DND-41 (cell line): ENCODE measurements at regions not wholly inside any gene's neighbourhood (a gene's known extent, or its start where the extent isn't known, plus 50 kb on each side); places are given as distances from the start of the nearest gene placed in this dataset.

Experiments
- ATAC-seq: fragments of 200-7000 bp; cut with Tn5 transposase; 3 replicates; pipeline ENCODE4 v1.9.1; 2021; ENCODE audit warnings: low read depth; ENCODE audit not compliant: insufficient read depth
- DNase-seq: peaks from one replicate; pipeline ENCODE4 v3.0.0-alpha.2; 2020
- H2AFZ ChIP-seq: 2 replicates; pipeline ENCODE4 v1.6.0; 2012; ENCODE audit warnings: low read depth, low read length
- H3K27ac ChIP-seq: 2 replicates; pipeline ENCODE4 v1.5.1; 2012; ENCODE audit warnings: low read length, inconsistent platforms
- H3K27me3 ChIP-seq: fragments of 200-600 bp; sonication (generic); 2 replicates; pipeline ENCODE4 v1.6.0; 2012; ENCODE audit warnings: low read length, mild to moderate bottlenecking, inconsistent platforms; ENCODE audit not compliant: insufficient read depth, poor library complexity
- H3K36me3 ChIP-seq: 2 replicates; pipeline ENCODE4 v1.5.1; 2012; ENCODE audit warnings: low read length, inconsistent platforms; ENCODE audit not compliant: insufficient read depth
- H3K4me1 ChIP-seq: 2 replicates; pipeline ENCODE4 v1.5.1; 2012; ENCODE audit warnings: mild to moderate bottlenecking, low read length; ENCODE audit not compliant: insufficient read depth
- H3K4me2 ChIP-seq: 2 replicates; pipeline ENCODE4 v1.6.0; 2012; ENCODE audit warnings: mild to moderate bottlenecking, moderate library complexity, low read length, inconsistent platforms; ENCODE audit not compliant: insufficient read depth
- H3K4me3 ChIP-seq, 2 experiments: fragments of 200-600 bp in 1 of 2; shearing (Covaris generic) in 1 of 2; 2 replicates each; pipeline ENCODE4 v1.5.1; 2012 to 2016; ENCODE audit warnings: inconsistent platforms in 2 of 2, low read length in 2 of 2, mild to moderate bottlenecking in 2 of 2, low read depth in 1 of 2, moderate library complexity in 1 of 2
- H3K79me2 ChIP-seq: 2 replicates; pipeline ENCODE4 v1.6.0; 2012; ENCODE audit warnings: low read length, inconsistent platforms; ENCODE audit not compliant: insufficient read depth
- H3K9ac ChIP-seq: 2 replicates; pipeline ENCODE4 v1.6.0; 2012; ENCODE audit warnings: low read depth, mild to moderate bottlenecking, inconsistent platforms, low read length, moderate library complexity
- H3K9me3 ChIP-seq: 2 replicates; pipeline ENCODE4 v1.5.1; 2012; ENCODE audit warnings: low read length, moderate library complexity, mild to moderate bottlenecking, inconsistent platforms; ENCODE audit not compliant: insufficient read depth, severe bottlenecking
- H4K20me1 ChIP-seq: 2 replicates; pipeline ENCODE4 v1.6.0; 2012; ENCODE audit warnings: low read length; ENCODE audit not compliant: insufficient read depth
- EZH2 ChIP-seq: IDR thresholded peaks from 3 replicates; pipeline ENCODE4 v1.6.1; 2012; ENCODE audit warnings: borderline replicate concordance, low read depth, mild to moderate bottlenecking, moderate library complexity, low read length, inconsistent platforms; ENCODE audit not compliant: severe bottlenecking
- TF ChIP-seq, protein P1 (sequence below): IDR thresholded peaks from 2 replicates; pipeline ENCODE4 v1.5.1; 2012; ENCODE audit warnings: borderline replicate concordance, low read length, moderate library complexity, mild to moderate bottlenecking; ENCODE audit not compliant: poor library complexity, severe bottlenecking; ENCODE audit errors: extremely low read depth

DNA sequence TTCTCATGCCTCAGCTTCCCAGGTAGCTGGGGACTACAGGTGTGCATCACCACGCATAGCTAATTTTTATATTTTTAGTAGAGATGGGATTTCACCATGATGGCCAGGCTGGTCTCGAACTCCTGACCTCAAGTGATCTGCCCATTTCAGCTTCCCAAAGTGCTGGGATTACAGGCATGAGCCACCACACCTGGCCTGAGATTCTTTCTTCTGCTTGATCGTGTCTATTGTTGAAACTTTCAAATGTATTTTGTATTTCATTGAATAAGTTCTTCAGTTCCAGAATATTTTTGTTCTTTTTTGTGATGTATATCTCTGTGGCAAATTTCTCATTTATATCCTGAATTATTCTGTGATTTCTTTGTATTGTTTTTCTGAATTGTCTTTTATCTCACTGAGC is 1063.3 kb upstream of the WWC1 start:
- ATAC-seq: no peak
- Histone ChIP-seq H3K9me3 (peaks cover 10% of the 10 kb centered on the region), H4K20me1 (no peaks in the 10 kb centered on the region), H3K27ac (no peak overlapping the region), H3K4me3 (no peak overlapping the region), H3K4me2 (no peak overlapping the region), H3K79me2 (no peaks in the 10 kb centered on the region), H2AFZ (no peak overlapping the region), H3K36me3 (no peaks in the 10 kb centered on the region), H3K9ac (no peak overlapping the region), H3K27me3 (no peaks in the 10 kb centered on the region), H3K4me1 (no peaks in the 10 kb centered on the region)
- TF ChIP-seq EZH2: no peak
- TF ChIP-seq, protein P1, sequence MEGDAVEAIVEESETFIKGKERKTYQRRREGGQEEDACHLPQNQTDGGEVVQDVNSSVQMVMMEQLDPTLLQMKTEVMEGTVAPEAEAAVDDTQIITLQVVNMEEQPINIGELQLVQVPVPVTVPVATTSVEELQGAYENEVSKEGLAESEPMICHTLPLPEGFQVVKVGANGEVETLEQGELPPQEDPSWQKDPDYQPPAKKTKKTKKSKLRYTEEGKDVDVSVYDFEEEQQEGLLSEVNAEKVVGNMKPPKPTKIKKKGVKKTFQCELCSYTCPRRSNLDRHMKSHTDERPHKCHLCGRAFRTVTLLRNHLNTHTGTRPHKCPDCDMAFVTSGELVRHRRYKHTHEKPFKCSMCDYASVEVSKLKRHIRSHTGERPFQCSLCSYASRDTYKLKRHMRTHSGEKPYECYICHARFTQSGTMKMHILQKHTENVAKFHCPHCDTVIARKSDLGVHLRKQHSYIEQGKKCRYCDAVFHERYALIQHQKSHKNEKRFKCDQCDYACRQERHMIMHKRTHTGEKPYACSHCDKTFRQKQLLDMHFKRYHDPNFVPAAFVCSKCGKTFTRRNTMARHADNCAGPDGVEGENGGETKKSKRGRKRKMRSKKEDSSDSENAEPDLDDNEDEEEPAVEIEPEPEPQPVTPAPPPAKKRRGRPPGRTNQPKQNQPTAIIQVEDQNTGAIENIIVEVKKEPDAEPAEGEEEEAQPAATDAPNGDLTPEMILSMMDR: no peak
- DNase-seq: no peak

DNA sequence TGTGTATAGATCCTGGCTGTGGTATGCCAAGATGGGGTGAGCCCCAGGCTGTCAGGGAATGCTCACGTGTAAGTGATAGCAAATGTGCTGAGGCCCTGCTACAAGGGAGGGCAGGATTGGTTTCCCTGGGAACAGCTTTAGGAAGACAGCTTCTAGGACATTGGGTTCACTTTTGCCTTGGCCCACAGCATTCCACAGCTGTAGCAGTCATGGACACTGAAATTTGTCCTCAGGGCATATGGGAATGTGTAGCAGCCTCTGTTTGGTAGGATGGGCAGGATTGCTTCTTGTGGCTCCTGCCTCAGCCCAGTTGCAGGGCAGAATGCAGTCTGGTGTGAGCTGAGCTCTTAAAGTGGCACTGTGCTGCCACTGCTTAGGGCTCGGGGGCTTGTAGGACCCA is 1061.7 kb upstream of the WWC1 start:
- Histone ChIP-seq H4K20me1 (no peaks in the 10 kb centered on the region), H3K4me3 (no peak overlapping the region), H3K79me2 (no peaks in the 10 kb centered on the region), H3K27me3 (no peaks in the 10 kb centered on the region), H3K9ac (no peak overlapping the region), H3K9me3 (peaks cover 10% of the 10 kb centered on the region), H3K4me1 (no peaks in the 10 kb centered on the region), H3K27ac (no peak overlapping the region), H2AFZ (no peak overlapping the region), H3K36me3 (no peaks in the 10 kb centered on the region), H3K4me2 (no peak overlapping the region)
- DNase-seq: no peak
- no peak for ATAC-seq
- no peak for TF ChIP-seq EZH2
- TF ChIP-seq, protein P1: no peak

DNA sequence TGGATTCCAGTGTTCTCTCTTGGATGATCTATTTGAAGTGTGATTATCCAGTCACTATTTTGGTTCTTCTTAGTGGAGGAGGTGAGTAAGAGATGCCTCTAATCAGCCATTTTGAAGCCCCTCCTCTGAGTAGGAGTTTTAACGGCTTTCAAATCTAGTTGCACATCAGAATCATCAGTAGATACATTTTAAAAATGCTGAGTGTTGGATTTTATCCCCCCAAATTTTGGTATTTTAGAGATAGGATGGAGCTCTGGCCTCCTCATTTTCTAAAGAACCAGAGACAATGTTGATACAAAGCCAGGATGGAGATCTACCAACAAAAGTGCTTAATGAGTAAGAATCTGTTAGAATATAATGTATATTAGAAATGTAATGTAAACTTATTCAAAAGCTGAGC is 1061.0 kb upstream of the WWC1 start:
- Histone ChIP-seq H3K79me2 (no peaks in the 10 kb centered on the region), H3K27ac (no peak overlapping the region), H3K36me3 (no peaks in the 10 kb centered on the region), H3K9me3 (peaks cover 10% of the 10 kb centered on the region), H3K4me2 (no peak overlapping the region), H2AFZ (no peak overlapping the region), H3K4me1 (no peaks in the 10 kb centered on the region), H3K27me3 (no peaks in the 10 kb centered on the region), H3K4me3 (no peak overlapping the region), H4K20me1 (no peaks in the 10 kb centered on the region), H3K9ac (no peak overlapping the region)
- no peak for DNase-seq
- TF ChIP-seq EZH2: no peak
- TF ChIP-seq, protein P1: no peak
- ATAC-seq: no peak
